Pancreas (tissue), 10 donors: ENCODE measurements at regions not wholly inside any gene's neighbourhood (a gene's known extent, or its start where the extent isn't known, plus 50 kb on each side); places are given as distances from the start of the nearest gene placed in this dataset.

Experiments
- ATAC-seq, 4 donors: fragments of 200-7000 bp; cut with Tn5 transposase; one replicate each; pipeline versions ENCODE4 v1.8.0 to v1.9.1; 2020; ENCODE audit warnings: mild to moderate bottlenecking in 4 of 4, moderate library complexity in 4 of 4
- DNase-seq, 6 donors: peaks; one replicate each; pipeline ENCODE4 v3.0.0-alpha.2; 2020
- FAIRE-seq: peaks from 2 replicates; lab custom pipeline; 2012; peaks lifted over from hg19 to GRCh38; lab: Jason Lieb, UNC
- H3K27ac ChIP-seq, 4 donors: fragments of 200-600 bp; sonication (generic); 1 replicate in 3 of 4; 2 replicates in 1 of 4; pipeline versions ENCODE4 v1.5.0 to v1.8.0; 2020
- H3K27me3 ChIP-seq, 4 donors: fragments of 200-600 bp; one replicate each; pipeline ENCODE4 v1.8.0; 2021
- H3K36me3 ChIP-seq, 3 donors: fragments of 200-600 bp; sonication (generic) in 1 of 3; one replicate each; pipeline versions ENCODE4 v1.5.0 to v1.8.0; 2020 to 2021
- H3K4me1 ChIP-seq, 3 donors: fragments of 200-600 bp; one replicate each; pipeline ENCODE4 v1.8.0; 2021
- H3K4me3 ChIP-seq, 4 donors: fragments of 200-600 bp; sonication (generic) in 2 of 4; one replicate each; pipeline versions ENCODE4 v1.5.0 to v1.8.0; 2020 to 2021
- H3K9me3 ChIP-seq, 4 donors: fragments of 200-600 bp; one replicate each; pipeline ENCODE4 v1.8.0; 2021
- CTCF ChIP-seq, 4 donors: fragments of 200-600 bp; sonication (generic) in 3 of 4; IDR thresholded peaks; one replicate each; pipeline versions ENCODE4 v1.5.0 to v1.8.0; 2021; ENCODE audit warnings: antibody characterized with exemption in 4 of 4
- WGBS, 2 donors: extraction: QIAGEN DNeasy Blood & Tissue Kit; methylation state at CpG; one replicate each; pipeline ENCODE4 v1.1.7; 2013; 5-methylcytosine and 5-hydroxymethylcytosine counted together
- intact Hi-C, 3 donors: fragments of 100-400 bp; cut with DNase I; formaldehyde crosslinking; loops; one replicate each; pipeline versions ENCODE4 v1.11.1 to v1.14.2; 2022
- donor health status: healthy with polysubstance abuse.
- donor health status: DM: no; HTN: no; CAD: no; lungs with moderate emphysema.
- donor health status: DM: no; HTN: no; CAD: no.
- donor health status: control.
- donor health status: control.
- donor health status: Bipolar disorder and iron deficiency.
- donor health status: DM: yes; HTN: yes; CAD: no.
- donor health status: DM: no; HTN: no; CAD: no.
- donor health status: DM: no; HTN: no; CAD: no.
- donor health status: DM: yes; HTN: yes; CAD: no.

DNA sequence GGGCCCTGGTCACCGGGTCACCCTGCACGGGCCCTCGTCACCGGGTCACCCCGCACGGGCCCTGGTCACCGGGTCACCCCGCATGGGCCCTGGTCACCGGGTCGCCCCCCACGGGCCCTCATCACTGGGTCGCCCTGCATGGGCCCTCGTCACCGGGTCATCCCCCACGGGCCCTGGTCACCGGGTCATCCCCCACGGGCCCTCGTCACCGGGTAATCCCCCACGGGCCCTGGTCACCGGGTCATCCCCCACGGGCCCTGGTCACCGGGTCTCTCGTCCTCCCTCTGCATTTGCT, 77.6 kb downstream of the RIPK4 start:
- DNase-seq: no peak
- FAIRE-seq: no peak
- intact Hi-C loops: loop anchor here in 1 of 3 donors (10.0 kb wide), 1 partner anchor 66 kb away; no protein-coding TSS in a partner anchor
- no peak for TF ChIP-seq CTCF (IDR thresholded peaks at IDR 0.05)
- no peaks in the 10 kb centered on the region for H3K36me3 ChIP-seq
- peaks cover 8 to 17% (median 12%) of the 10 kb centered on the region in 3 donors for H3K4me1 ChIP-seq
- H3K4me3 ChIP-seq: no peak overlapping the region
- WGBS, 2 donors: 90 to 97% methylated on average over 24 of the region's 24 CpGs
- no peaks in the 10 kb centered on the region for H3K27me3 ChIP-seq
- ATAC-seq: no peak
- H3K9me3 ChIP-seq: no peaks in the 10 kb centered on the region
- H3K27ac ChIP-seq: no peak overlapping the region

GRCh38 chr21:41687633-41688032, 79.2 kb downstream of the RIPK4 start:
- FAIRE-seq (no peak), ATAC-seq (no peak), DNase-seq (no peak)
- no peaks in the 10 kb centered on the region for H3K9me3 ChIP-seq
- peaks cover 16 to 24% (median 20%) of the 10 kb centered on the region in 3 donors for H3K4me1 ChIP-seq
- WGBS, 2 donors: 94 to 97% methylated on average over 2 of the region's 2 CpGs
- H3K27me3 ChIP-seq: no peaks in the 10 kb centered on the region
- no peak overlapping the region for H3K4me3 ChIP-seq
- no peak overlapping the region for H3K27ac ChIP-seq
- intact Hi-C loops: loop anchor here in 1 of 3 donors (10.0 kb wide), 1 partner anchor 67 kb away; no protein-coding TSS in a partner anchor
- TF ChIP-seq CTCF (IDR thresholded peaks at IDR 0.05): no peak
- no peaks in the 10 kb centered on the region for H3K36me3 ChIP-seq

GRCh38 chr21:41686664-41687063, 80.2 kb downstream of the RIPK4 start:
- FAIRE-seq (no peak), DNase-seq (no peak), ATAC-seq (peak in 1 of 4 donors; percentile 29)
- WGBS, 2 donors: 49 to 55% methylated on average over 9 of the region's 9 CpGs
- H3K27ac ChIP-seq: no peak overlapping the region
- no peaks in the 10 kb centered on the region for H3K27me3 ChIP-seq
- H3K36me3 ChIP-seq: no peaks in the 10 kb centered on the region
- no peak overlapping the region for H3K4me3 ChIP-seq
- H3K4me1 ChIP-seq: peaks cover 16 to 24% (median 20%) of the 10 kb centered on the region in 3 donors
- no peaks in the 10 kb centered on the region for H3K9me3 ChIP-seq
- intact Hi-C loops: loop anchor here in 1 of 3 donors (10.0 kb wide), 1 partner anchor 68 kb away; no protein-coding TSS in a partner anchor
- TF ChIP-seq CTCF (IDR thresholded peaks at IDR 0.05): no peak

DNA sequence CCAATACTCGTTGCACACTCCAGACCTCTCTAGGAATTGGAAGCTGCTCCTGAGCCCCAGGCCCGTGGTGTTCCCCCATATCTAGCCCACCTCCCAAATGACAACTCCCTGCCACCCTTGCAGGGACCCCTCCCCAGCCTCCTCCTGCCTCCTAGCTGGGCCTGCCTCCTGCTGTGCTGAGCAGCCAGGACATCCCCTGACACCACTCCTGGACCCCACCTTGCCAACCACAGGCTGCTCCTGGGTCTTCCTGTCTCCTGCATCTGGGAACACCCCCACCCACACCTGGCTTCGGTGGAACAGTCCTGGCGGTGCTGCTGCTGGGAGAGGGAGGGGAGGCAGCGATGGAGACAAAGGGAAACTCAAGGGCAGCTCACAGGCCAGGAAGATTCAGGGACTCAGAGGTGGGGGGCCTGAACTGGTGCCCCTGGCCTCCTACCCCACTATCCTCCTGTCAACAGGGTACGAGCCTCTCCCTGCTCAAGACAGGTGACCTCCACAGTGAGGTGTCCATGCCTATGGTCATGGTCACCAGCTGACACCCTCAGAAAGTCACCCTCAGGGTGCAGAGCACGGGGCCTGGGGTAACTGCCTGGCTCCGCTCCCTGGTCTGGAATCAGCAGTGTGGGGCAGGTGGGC, 81.2 kb downstream of the RIPK4 start:
- Histone ChIP-seq H3K9me3 (no peaks in the 10 kb centered on the region), H3K27ac (peak overlapping the region in 2 of 4 donors; percentile 78 to 81), H3K4me3 (no peak overlapping the region), H3K36me3 (no peaks in the 10 kb centered on the region), H3K4me1 (peaks cover 25 to 34% (median 25%) of the 10 kb centered on the region in 3 donors), H3K27me3 (no peaks in the 10 kb centered on the region)
- WGBS, 2 donors: 91 to 92% methylated on average over 8 of the region's 8 CpGs
- TF ChIP-seq CTCF (IDR thresholded peaks at IDR 0.05): no peak
- intact Hi-C loops: loop anchor here in 1 of 3 donors (10.0 kb wide), 1 partner anchor 69 kb away; no protein-coding TSS in a partner anchor
- no peak for FAIRE-seq
- no peak for ATAC-seq
- no peak for DNase-seq
